GM20431 (cell line): ENCODE measurements at regions not wholly inside any gene's neighbourhood (a gene's known extent, or its start where the extent isn't known, plus 50 kb on each side); places are given as distances from the start of the nearest gene placed in this dataset.
"Not testable (repeated sequence)": the region's sequence is repeated elsewhere in the genome, so short reads cannot be mapped to it uniquely, and the experiment has no call there.

Experiments used
- in situ Hi-C: fragments of 300-500 bp; cut with MseI, MboI; formaldehyde crosslinking; loops from one replicate; pipeline ENCODE4 v1.15.0; 2020; ENCODE audit warnings: low sequenced_read_pairs; ENCODE audit not compliant: unreplicated experiment

GRCh38 chr18:4582431-4583335 is 127.6 kb upstream of the DLGAP1 start:
- in situ Hi-C loops = no loop called here

DNA sequence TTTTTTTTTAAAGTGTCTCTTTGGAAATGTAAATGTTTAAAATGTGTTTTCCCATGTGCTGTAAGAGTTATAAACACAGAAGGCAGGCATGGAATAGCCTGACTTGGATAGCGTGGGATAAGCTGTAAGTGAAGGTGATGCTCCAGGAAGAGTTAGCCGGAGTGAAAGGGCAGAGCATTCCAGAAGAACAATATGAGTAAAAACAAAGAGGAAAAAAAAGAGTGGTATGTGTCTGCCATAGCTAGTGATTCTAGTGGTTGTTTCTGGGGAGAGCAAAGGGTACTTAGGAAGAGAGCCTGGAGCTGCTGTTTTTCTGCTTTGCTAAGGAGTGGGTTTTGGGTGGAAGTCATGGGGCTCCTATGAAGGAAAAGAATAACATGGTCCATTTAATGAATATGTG is 126.9 kb upstream of the DLGAP1 start:
- in situ Hi-C loops = no loop called here

DNA sequence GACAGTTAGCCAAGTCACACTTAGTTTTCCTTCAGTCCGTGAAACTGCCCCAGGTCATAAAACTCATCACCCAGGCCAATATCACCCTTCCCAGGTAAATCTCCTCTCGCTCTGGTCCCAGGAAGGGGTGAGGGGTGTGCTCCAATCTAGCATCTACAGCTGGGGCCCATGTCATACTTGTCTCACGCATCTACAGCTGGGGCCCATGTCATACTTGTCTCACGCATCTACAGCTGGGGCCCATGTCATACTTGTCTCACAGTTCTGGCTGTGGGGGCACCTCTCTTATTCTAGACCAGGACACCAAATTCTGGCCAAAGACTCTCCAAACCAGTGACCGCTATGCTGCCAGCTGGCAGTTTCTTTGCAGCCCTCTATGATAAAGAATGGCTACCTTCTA is 123.3 kb upstream of the DLGAP1 start:
- in situ Hi-C loops = no loop called here

DNA sequence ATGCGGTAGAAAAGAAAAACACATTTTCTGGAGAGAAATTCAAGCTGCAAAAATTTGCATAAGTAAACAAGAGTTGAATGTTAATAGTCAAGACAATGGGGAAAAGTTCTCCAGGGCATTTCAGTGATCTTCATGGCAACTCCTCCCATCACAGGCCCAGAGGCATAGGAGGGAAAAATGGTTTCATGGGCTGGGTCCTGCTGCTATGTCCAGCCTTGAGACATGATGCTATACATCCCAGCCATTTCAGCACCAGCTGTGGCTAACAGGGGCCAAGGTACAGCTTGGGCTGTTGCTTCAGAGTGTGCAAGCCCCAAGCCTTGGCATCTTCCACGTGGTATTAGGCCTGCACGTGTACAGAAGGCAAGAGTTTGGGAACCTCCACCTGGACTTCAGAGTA is 118.6 kb upstream of the DLGAP1 start:
- in situ Hi-C loops = no loop called here

GRCh38 chr18:4557502-4557901 is 102.4 kb upstream of the DLGAP1 start:
- in situ Hi-C loops = no loop called here

DNA sequence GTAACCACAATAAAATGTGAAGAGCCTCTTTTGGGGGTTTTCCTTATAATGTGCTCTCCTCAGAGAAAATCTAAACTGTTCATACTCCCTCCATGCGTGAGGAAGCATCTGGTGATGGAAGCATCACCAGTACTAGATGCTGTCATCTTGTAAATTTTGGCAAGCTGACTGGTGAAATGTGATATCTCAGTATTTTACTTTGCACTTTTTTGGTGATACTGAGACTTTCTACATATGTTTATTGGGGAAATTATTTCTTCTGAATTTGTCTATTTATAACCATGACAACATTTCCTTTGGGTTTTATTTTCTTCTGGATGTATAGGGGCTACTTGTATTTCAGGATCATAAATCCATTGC is 95.9 kb upstream of the DLGAP1 start:
- in situ Hi-C loops = no loop called here

GRCh38 chr18:4549164-4549872 is 94.2 kb upstream of the DLGAP1 start:
- in situ Hi-C loops = no loop called here

DNA sequence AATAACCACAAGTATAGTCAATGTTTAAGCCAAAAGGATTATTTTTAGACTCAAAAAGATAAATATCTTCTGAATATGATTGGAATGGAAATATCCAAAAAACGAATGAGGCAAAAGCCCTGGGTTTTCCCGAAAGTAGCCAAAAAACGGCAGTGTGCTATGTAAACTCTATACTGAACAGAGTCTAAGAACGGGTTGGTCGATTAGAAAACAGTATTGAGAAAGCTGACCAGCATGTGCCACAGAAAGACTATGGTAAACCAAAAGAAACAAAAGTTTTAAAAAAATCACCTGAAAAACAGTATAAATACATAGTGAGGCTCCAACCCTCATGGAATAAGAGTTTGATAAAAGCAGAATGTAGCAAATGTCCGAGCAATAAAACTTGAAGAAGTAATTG is 92.0 kb upstream of the DLGAP1 start:
- in situ Hi-C loops = no loop called here

- in situ Hi-C loops = no loop called here
Measured at GRCh38 chr18:4544142-4544541, 89.0 kb upstream of the DLGAP1 start.

DNA sequence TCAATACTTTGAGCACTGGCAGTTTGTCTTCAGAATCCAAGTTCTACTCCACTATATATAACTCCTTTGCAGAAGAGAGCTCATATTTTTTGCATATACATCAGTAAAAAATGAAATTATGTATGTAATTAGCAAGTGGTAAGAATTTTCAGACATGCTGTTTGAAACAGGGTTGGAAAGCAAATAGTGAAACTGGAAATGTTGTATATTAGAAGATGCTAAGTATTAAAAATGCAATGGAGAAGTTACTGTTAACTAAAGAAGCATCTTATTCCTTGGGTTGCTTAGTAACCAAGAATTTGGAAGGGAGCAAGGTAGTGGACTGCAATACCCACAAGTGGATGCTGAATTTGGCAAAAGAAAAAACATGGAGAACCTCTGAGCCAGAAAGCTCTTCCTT is 88.6 kb upstream of the DLGAP1 start:
- in situ Hi-C loops = no loop called here

GRCh38 chr18:4541588-4541987 is 86.5 kb upstream of the DLGAP1 start:
- in situ Hi-C loops = no loop called here

GRCh38 chr18:4536447-4536846 is 81.3 kb upstream of the DLGAP1 start:
- in situ Hi-C loops = no loop called here

DNA sequence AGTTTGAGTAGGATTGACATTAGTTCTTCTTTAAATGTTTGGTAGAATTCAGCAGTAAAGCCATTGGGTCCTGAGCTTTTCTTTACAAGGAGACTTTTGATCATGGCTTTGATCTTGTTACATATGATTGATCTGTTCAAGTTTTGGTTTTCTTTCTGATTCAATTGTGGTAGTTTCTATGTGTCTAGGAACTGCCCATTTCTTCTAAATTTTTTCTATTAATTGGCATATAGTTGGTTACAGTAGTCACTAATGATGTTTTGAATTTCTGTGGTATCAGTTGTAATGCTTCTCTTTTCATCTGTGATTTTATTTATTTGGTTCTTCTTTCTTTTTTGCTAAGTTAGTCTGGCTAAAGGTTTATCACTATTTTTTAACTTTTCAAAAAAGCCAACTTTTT is 73.3 kb upstream of the DLGAP1 start:
- in situ Hi-C loops = no loop called here

- in situ Hi-C loops = not testable (repeated sequence)
Measured at GRCh38 chr18:4527826-4528225, 72.7 kb upstream of the DLGAP1 start.

- in situ Hi-C loops = no loop called here
Measured at GRCh38 chr18:4524096-4524495, 69.0 kb upstream of the DLGAP1 start.

GRCh38 chr18:4511166-4511565 is 56.1 kb upstream of the DLGAP1 start:
- in situ Hi-C loops = no loop called here

GRCh38 chr18:4510711-4511110 is 55.6 kb upstream of the DLGAP1 start:
- in situ Hi-C loops = no loop called here

DNA sequence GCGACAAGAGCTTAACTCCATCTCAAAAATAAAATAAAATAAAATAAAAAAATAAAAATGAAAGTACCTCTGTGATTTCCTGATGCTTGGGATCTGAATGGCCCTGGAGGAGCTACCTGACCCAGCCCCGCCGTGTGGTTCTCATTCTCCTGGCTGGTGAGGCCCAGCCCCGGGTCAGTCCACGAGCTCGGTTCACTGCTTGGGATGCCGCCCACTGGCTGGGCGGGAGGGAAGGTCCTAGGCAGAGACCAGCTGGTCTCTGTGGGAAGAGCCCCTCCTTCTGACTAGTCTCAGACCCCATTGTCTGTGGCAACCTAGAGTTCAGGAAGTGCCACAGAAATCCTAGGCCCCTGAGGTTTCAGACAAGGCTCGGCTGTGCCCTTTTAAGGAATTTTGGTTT is 55.1 kb upstream of the DLGAP1 start:
- in situ Hi-C loops = no loop called here
